Osteoblast (primary cell): ENCODE measurements at regions not wholly inside any gene's neighbourhood (a gene's known extent, or its start where the extent isn't known, plus 50 kb on each side); places are given as distances from the start of the nearest gene placed in this dataset.

Source experiments
- DNase-seq: peaks from one replicate; pipeline ENCODE4 v3.0.0; 2011; ENCODE audit warnings: low spot score, mixed read lengths; ENCODE audit not compliant: insufficient read length; ENCODE audit errors: missing footprints
- H2AFZ ChIP-seq: 2 replicates; pipeline ENCODE4 v1.6.0; 2011; ENCODE audit warnings: mild to moderate bottlenecking, low read length
- H3K27ac ChIP-seq: 2 replicates; pipeline ENCODE4 v1.5.1; 2011; ENCODE audit warnings: mild to moderate bottlenecking, low read depth, low read length, moderate library complexity
- H3K27me3 ChIP-seq: 2 replicates; pipeline ENCODE4 v1.6.0; 2012; ENCODE audit warnings: mild to moderate bottlenecking, control low read depth, inconsistent platforms, low read length, moderate library complexity; ENCODE audit not compliant: insufficient read depth
- H3K36me3 ChIP-seq: 2 replicates; pipeline ENCODE4 v1.5.1; 2011; ENCODE audit warnings: mild to moderate bottlenecking, low read length, control low read depth, moderate library complexity; ENCODE audit not compliant: insufficient read depth
- H3K4me1 ChIP-seq: 2 replicates; pipeline ENCODE4 v1.5.1; 2011; ENCODE audit warnings: mild to moderate bottlenecking, low read length, control low read depth, moderate library complexity; ENCODE audit not compliant: insufficient read depth
- H3K4me2 ChIP-seq: 2 replicates; pipeline ENCODE4 v1.6.0; 2011; ENCODE audit warnings: mild to moderate bottlenecking, low read length; ENCODE audit not compliant: insufficient read depth
- H3K4me3 ChIP-seq: fragments of 200-600 bp; sonication (generic); 3 replicates; pipeline ENCODE4 v1.5.1; 2012; ENCODE audit warnings: mild to moderate bottlenecking, low read length, inconsistent platforms; ENCODE audit not compliant: insufficient read depth
- H3K79me2 ChIP-seq: 2 replicates; pipeline ENCODE4 v1.6.0; 2012; ENCODE audit warnings: mild to moderate bottlenecking, low read length, control low read depth, inconsistent platforms; ENCODE audit not compliant: insufficient read depth
- H3K9me3 ChIP-seq: 2 replicates; pipeline ENCODE4 v1.5.1; 2011; ENCODE audit warnings: low read depth, low read length, control low read depth
- H4K20me1 ChIP-seq: 2 replicates; pipeline ENCODE4 v1.6.0; 2012; ENCODE audit warnings: mild to moderate bottlenecking, low read length, control low read depth; ENCODE audit not compliant: insufficient read depth
- TF ChIP-seq, protein P1 (sequence below): IDR thresholded peaks from 2 replicates; pipeline ENCODE4 v1.5.1; 2011; ENCODE audit warnings: mild to moderate bottlenecking, low read depth, low read length, moderate library complexity; ENCODE audit errors: extremely low read depth

DNA sequence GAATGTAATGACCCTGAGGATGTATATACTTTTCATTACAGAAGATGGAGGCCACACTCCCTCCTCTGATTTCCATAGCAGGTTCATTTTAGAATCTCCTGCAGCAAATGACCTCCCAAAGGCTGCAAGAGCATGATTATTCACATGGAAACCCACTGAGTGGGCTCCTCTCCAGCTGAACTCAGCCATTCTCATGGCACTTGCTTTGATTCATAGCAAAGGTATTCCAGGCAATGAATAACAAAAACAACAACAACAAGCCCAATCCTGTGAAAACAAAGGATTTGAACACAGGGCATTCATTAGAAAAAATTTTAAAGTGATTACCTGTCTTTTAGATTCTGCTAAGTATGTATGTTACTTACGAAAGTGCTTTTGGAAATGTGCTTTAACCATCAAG lies 894.0 kb upstream of the FRG1 start:
- H3K9me3 ChIP-seq: no peaks in the 10 kb centered on the region
- no peaks in the 10 kb centered on the region for H3K27me3 ChIP-seq
- no peaks in the 10 kb centered on the region for H3K79me2 ChIP-seq
- no peaks in the 10 kb centered on the region for H4K20me1 ChIP-seq
- TF ChIP-seq, protein P1, sequence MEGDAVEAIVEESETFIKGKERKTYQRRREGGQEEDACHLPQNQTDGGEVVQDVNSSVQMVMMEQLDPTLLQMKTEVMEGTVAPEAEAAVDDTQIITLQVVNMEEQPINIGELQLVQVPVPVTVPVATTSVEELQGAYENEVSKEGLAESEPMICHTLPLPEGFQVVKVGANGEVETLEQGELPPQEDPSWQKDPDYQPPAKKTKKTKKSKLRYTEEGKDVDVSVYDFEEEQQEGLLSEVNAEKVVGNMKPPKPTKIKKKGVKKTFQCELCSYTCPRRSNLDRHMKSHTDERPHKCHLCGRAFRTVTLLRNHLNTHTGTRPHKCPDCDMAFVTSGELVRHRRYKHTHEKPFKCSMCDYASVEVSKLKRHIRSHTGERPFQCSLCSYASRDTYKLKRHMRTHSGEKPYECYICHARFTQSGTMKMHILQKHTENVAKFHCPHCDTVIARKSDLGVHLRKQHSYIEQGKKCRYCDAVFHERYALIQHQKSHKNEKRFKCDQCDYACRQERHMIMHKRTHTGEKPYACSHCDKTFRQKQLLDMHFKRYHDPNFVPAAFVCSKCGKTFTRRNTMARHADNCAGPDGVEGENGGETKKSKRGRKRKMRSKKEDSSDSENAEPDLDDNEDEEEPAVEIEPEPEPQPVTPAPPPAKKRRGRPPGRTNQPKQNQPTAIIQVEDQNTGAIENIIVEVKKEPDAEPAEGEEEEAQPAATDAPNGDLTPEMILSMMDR: no peak
- no peak overlapping the region for H3K27ac ChIP-seq
- DNase-seq: no peak
- H2AFZ ChIP-seq: no peak overlapping the region
- no peaks in the 10 kb centered on the region for H3K4me1 ChIP-seq
- no peaks in the 10 kb centered on the region for H3K36me3 ChIP-seq
- no peak overlapping the region for H3K4me3 ChIP-seq
- no peak overlapping the region for H3K4me2 ChIP-seq

DNA sequence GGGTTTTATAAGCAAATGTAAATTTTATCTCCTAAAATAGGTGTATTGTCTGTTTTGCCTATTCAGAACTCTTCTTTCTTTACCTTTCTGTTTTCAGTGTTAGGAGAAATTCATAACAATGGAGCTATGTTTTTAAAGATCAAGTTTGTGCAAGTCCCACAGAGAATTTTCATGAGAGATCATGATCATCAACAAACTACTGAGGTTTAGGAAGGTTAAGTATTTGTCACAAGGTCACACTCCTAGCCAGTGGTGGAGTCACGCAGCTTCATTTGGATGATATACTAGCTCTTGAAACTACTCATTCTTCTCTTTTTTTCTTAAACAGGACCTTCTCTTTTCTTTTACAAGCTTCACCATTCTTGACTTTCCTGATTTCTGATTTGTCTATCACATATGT lies 892.6 kb upstream of the FRG1 start:
- Histone ChIP-seq H4K20me1 (no peaks in the 10 kb centered on the region), H2AFZ (no peak overlapping the region), H3K27ac (no peak overlapping the region), H3K27me3 (no peaks in the 10 kb centered on the region), H3K4me1 (no peaks in the 10 kb centered on the region), H3K36me3 (no peaks in the 10 kb centered on the region), H3K9me3 (no peaks in the 10 kb centered on the region), H3K79me2 (no peaks in the 10 kb centered on the region), H3K4me3 (no peak overlapping the region), H3K4me2 (no peak overlapping the region)
- DNase-seq: no peak
- TF ChIP-seq, protein P1: no peak

DNA sequence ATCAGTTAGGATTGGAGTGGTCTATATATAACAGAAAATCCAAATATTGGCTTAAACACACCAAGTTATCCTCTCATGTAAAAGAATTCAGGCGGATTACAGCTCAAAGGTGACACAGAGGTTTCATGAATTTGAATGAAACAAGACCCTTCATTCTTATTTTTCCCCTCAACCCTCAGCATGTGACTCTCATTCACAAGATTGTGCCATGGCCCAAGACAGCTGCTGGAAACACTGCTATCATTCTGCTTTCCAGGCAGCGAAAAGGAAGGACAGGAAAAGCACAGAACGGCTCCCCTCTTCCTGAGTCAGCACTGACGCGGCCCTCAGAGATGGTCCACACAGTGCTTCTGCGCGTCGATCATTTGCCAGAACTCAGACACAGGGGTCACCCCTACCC lies 891.0 kb upstream of the FRG1 start:
- Histone ChIP-seq H3K36me3 (no peaks in the 10 kb centered on the region), H3K27me3 (no peaks in the 10 kb centered on the region), H3K4me3 (no peak overlapping the region), H3K9me3 (no peaks in the 10 kb centered on the region), H3K27ac (no peak overlapping the region), H3K4me2 (no peak overlapping the region), H3K4me1 (no peaks in the 10 kb centered on the region), H2AFZ (no peak overlapping the region), H3K79me2 (no peaks in the 10 kb centered on the region), H4K20me1 (no peaks in the 10 kb centered on the region)
- TF ChIP-seq, protein P1: no peak
- no peak for DNase-seq

DNA sequence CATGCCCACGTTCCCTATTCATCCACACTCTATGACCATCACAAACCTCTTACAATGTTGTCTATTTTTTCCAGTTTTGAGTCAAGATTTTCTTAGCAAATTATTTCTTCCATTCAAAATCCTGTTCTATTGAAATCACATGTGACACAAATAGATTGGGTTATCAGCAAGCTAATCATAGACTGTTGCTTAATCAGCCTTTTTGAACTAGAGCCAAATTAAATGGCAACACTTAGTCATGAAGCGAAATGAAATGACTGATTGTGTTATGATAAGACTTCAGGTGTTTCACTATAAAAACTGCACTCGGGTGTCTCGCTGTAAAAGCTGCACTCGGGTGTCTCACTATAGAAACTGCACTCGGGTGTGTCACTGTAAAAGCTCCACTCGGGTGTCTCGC lies 890.0 kb upstream of the FRG1 start:
- Histone ChIP-seq H3K4me3 (peak overlapping the region; percentile 49), H4K20me1 (no peaks in the 10 kb centered on the region), H3K27me3 (no peaks in the 10 kb centered on the region), H3K79me2 (no peaks in the 10 kb centered on the region), H3K27ac (no peak overlapping the region), H2AFZ (no peak overlapping the region), H3K36me3 (no peaks in the 10 kb centered on the region), H3K4me2 (peak overlapping the region; percentile 56), H3K9me3 (no peaks in the 10 kb centered on the region), H3K4me1 (no peaks in the 10 kb centered on the region)
- DNase-seq: no peak
- TF ChIP-seq, protein P1: no peak
